GM19023 (cell line): ENCODE measurements at regions not wholly inside any gene's neighbourhood (a gene's known extent, or its start where the extent isn't known, plus 50 kb on each side); places are given as distances from the start of the nearest gene placed in this dataset.

Experiments
- ATAC-seq: cut with Tn5 transposase; IDR thresholded peaks from one replicate; pipeline ENCODE4 v1.9.1; 2021; ENCODE audit warnings: mild to moderate bottlenecking, moderate library complexity; ENCODE audit not compliant: unreplicated experiment

- ATAC-seq = no peak
Measured at GRCh38 chr2:167900435-167901114, 346.8 kb downstream of the STK39 start.

- ATAC-seq = no peak
Measured at GRCh38 chr2:167898340-167898739, 349.1 kb downstream of the STK39 start.

GRCh38 chr2:167891841-167892240, 355.6 kb downstream of the STK39 start:
- ATAC-seq = no peak

- no peak for ATAC-seq
Measured at GRCh38 chr2:167890739-167891138, 356.7 kb downstream of the STK39 start.

GRCh38 chr2:167880415-167880814, 367.0 kb downstream of the STK39 start:
- no peak for ATAC-seq

- ATAC-seq = no peak
Measured at GRCh38 chr2:167875529-167875928, 371.9 kb downstream of the STK39 start.

- no peak for ATAC-seq
Measured at GRCh38 chr2:167874812-167875211, 372.6 kb downstream of the STK39 start.

- ATAC-seq = no peak
Measured at GRCh38 chr2:167871286-167871685, 376.1 kb downstream of the STK39 start.

- no peak for ATAC-seq
Measured at GRCh38 chr2:167869200-167869599, 378.2 kb downstream of the STK39 start.

- ATAC-seq = no peak
Measured at GRCh38 chr2:167863377-167863776, 384.0 kb downstream of the STK39 start.

- no peak for ATAC-seq
Measured at GRCh38 chr2:167862782-167863181, 384.6 kb downstream of the STK39 start.

GRCh38 chr2:167862296-167862695, 385.1 kb downstream of the STK39 start:
- no peak for ATAC-seq

- ATAC-seq = no peak
Measured at GRCh38 chr2:167861574-167862193, 385.7 kb downstream of the STK39 start.

- no peak for ATAC-seq
Measured at GRCh38 chr2:167860082-167860481, 387.3 kb downstream of the STK39 start.

GRCh38 chr2:167859676-167860075, 387.7 kb downstream of the STK39 start:
- no peak for ATAC-seq

- ATAC-seq = no peak
Measured at GRCh38 chr2:167858086-167858485, 389.3 kb downstream of the STK39 start.

GRCh38 chr2:167857416-167857815, 390.0 kb downstream of the STK39 start:
- no peak for ATAC-seq

GRCh38 chr2:167856190-167856589, 391.2 kb downstream of the STK39 start:
- no peak for ATAC-seq

GRCh38 chr2:167855211-167855610, 392.2 kb downstream of the STK39 start:
- no peak for ATAC-seq

GRCh38 chr2:167853717-167854116, 393.7 kb downstream of the STK39 start:
- ATAC-seq = no peak

GRCh38 chr2:167851876-167852275, 395.5 kb downstream of the STK39 start:
- no peak for ATAC-seq

- ATAC-seq = no peak
Measured at GRCh38 chr2:167851323-167851860, 396.0 kb downstream of the STK39 start.
